ENCODE measurements at regions not wholly inside any gene's neighbourhood (a gene's known extent, or its start where the extent isn't known, plus 50 kb on each side); places are given as distances from the start of the nearest gene placed in this dataset.

DNA sequence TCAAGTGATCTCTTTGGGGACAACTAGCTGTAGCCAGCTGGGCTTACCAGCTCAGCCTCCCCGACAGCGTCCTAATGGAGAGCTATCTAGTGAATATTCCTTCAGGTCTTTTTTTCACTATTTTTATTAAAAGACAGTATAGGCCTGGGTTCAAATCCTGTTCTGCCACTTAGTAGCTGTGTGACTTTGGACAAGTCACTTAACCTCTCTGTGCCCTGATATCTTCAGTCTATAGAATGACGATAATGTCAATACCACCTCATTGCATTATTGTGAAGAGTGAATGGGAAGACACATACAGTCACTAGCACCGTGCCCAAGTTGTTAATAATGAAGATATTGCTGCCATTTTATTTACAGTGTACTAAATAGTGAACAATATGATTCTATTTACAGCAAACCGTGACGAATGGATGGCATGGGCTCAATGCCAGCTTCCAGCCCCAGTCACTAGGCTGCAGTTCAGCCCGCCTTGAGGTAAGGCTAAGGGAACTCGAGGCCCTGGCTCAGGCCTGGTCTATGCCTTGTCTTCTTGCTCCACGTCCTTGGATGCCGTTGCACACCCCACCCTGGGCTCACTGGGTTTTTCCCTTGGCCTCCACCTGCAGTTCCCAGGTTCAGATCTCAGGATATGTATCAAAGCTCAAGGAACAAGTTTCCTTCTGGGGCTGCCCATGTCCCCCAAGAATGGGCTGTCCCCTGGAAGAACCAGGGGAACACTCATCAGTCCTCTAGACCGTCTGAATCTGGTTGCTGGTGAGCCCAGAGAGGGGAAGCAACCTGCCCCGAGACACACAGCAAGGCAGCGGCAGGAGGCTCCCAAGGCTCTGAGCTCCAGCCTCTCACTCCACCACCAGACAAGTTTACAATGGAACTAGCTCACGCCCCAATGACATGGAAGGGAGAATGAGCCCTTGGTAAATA lies 95.4 kb upstream of the TNRC6C start:
- TF ChIP-seq, protein P1, sequence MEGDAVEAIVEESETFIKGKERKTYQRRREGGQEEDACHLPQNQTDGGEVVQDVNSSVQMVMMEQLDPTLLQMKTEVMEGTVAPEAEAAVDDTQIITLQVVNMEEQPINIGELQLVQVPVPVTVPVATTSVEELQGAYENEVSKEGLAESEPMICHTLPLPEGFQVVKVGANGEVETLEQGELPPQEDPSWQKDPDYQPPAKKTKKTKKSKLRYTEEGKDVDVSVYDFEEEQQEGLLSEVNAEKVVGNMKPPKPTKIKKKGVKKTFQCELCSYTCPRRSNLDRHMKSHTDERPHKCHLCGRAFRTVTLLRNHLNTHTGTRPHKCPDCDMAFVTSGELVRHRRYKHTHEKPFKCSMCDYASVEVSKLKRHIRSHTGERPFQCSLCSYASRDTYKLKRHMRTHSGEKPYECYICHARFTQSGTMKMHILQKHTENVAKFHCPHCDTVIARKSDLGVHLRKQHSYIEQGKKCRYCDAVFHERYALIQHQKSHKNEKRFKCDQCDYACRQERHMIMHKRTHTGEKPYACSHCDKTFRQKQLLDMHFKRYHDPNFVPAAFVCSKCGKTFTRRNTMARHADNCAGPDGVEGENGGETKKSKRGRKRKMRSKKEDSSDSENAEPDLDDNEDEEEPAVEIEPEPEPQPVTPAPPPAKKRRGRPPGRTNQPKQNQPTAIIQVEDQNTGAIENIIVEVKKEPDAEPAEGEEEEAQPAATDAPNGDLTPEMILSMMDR (IDR thresholded peaks at IDR 0.05) = no peak
- WGBS, 2 donors = 68 to 69% methylated on average over 14 of the region's 14 CpGs
- DNase-seq = peak in 2 of 6 donors; percentile 13 to 32
- H3K9me3 ChIP-seq = no peaks in the 10 kb centered on the region
- FAIRE-seq = no peak
- H3K4me1 ChIP-seq = no peaks in the 10 kb centered on the region
- no peaks in the 10 kb centered on the region for H3K36me3 ChIP-seq
- ATAC-seq = no peak
- no peak overlapping the region for H3K4me3 ChIP-seq
- intact Hi-C loops (cut with DNase I) = no loop called here
- no peak overlapping the region for H3K27ac ChIP-seq
- H3K27me3 ChIP-seq = no peaks in the 10 kb centered on the region

DNA sequence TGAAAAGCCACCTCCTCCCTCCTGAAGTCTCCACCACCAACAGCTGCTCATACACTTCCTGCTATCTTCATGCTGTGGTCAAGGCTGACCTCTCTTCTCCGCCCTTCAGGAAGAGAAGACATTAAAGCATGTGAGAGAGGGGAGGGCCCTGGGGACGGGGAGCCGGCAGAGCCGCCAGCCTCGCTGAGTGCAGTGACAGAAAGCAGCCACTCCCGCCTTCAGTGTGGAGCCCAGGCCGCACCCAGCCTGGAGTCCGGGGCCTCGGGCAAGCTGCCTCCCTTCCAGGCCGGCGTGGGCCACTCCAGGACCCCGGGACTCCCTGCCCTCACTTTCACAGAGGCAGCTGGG lies 94.7 kb upstream of the TNRC6C start:
- Histone ChIP-seq H3K4me1 (no peaks in the 10 kb centered on the region), H3K36me3 (no peaks in the 10 kb centered on the region), H3K27ac (no peak overlapping the region), H3K27me3 (no peaks in the 10 kb centered on the region), H3K4me3 (no peak overlapping the region), H3K9me3 (no peaks in the 10 kb centered on the region)
- TF ChIP-seq, protein P1 (IDR thresholded peaks at IDR 0.05) = no peak
- DNase-seq (peak in 1 of 6 donors; percentile 46), FAIRE-seq (no peak), ATAC-seq (peak in 2 of 4 donors; percentile 49 to 72)
- intact Hi-C loops (cut with DNase I) = no loop called here
- WGBS, 2 donors = 49 to 61% methylated on average over 12 of the region's 12 CpGs

DNA sequence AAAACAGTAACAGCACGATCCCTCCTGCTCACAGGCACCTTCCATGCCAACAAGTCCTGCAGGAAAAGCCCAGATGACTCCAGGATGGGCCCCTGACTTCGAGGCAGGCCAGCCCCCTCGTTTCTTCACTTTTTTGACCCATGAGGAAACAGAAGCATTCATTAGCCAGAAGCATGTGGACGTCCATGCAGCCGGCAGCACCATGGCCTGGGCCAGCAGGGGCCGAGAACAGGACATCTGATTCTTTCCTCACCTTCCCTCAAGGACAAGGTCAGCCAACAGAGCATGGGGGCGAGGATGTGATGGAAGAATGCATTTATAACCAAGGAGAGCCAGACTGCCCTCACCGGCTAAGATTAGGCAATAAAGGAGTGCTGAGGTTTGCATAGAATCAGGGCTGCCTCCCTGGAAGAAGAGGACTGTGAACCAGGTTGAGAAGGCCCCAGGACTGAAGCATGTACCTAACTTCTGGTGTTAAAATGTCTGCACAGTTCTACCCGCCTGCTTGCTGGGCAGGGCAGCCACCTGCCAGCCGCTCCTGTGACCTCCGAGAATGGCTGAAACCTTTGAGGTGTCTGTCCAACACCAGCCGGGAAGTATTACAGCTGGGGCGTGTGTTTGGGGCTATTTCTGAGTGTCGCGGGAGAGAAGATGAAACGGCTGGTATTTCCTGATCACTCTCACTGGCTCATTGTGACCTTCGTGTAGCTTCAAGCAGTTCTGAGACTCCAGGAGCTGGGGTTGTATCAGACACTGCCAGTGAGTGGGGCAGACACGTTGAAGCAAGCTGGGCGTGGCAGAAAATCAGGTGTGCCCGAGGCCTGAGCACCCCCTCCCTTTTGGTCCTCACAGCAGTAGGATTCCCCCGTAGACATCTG lies 94.0 kb upstream of the TNRC6C start:
- H3K9me3 ChIP-seq = no peaks in the 10 kb centered on the region
- TF ChIP-seq, protein P1 (IDR thresholded peaks at IDR 0.05) = no peak
- H3K27ac ChIP-seq = no peak overlapping the region
- intact Hi-C loops (cut with DNase I) = no loop called here
- DNase-seq (no peak), ATAC-seq (peak in 2 of 4 donors; percentile 9), FAIRE-seq (no peak)
- H3K27me3 ChIP-seq = no peaks in the 10 kb centered on the region
- H3K36me3 ChIP-seq = no peaks in the 10 kb centered on the region
- H3K4me1 ChIP-seq = no peaks in the 10 kb centered on the region
- no peak overlapping the region for H3K4me3 ChIP-seq
- WGBS, 2 donors = 35 to 42% methylated on average over 21 of the region's 21 CpGs

DNA sequence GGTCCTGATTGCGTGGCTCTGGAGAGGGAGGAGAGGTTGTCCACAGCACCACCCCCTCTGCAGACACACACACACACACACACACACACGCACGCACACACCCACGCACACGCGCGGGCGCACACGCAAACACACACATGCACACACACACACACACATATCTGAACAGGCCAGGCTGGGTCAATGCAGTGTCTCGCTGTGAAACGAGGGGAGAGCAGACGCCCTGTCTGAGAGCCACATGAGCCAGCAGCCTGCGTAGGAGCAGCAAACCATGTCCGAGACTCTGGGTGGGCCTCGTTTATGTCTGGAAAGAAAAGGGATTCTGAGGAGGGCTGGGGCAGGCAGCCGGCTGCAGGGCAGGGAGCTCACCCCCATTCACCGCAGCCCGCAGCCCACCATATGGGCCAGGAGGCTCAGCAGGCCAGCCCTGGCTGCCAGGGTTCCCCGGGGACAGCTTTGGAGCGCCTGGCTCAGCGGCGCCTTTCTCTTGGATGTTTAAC lies 93.3 kb upstream of the TNRC6C start:
- Histone ChIP-seq H3K9me3 (no peaks in the 10 kb centered on the region), H3K4me3 (no peak overlapping the region), H3K27ac (no peak overlapping the region), H3K36me3 (no peaks in the 10 kb centered on the region), H3K4me1 (no peaks in the 10 kb centered on the region), H3K27me3 (peaks cover 0 to 3% (median 0%) of the 10 kb centered on the region in 4 donors)
- WGBS, 2 donors = 71 to 74% methylated on average over 22 of the region's 22 CpGs
- DNase-seq (peak in 1 of 6 donors; percentile 47), ATAC-seq (peak in 2 of 4 donors; percentile 9 to 40), FAIRE-seq (no peak)
- TF ChIP-seq, protein P1 (IDR thresholded peaks at IDR 0.05) = no peak
- intact Hi-C loops (cut with DNase I) = no loop called here

Measured in pancreas (tissue), 10 donors.